ENCODE measurements at regions not wholly inside any gene's neighbourhood (a gene's known extent, or its start where the extent isn't known, plus 50 kb on each side); places are given as distances from the start of the nearest gene placed in this dataset.

DNA sequence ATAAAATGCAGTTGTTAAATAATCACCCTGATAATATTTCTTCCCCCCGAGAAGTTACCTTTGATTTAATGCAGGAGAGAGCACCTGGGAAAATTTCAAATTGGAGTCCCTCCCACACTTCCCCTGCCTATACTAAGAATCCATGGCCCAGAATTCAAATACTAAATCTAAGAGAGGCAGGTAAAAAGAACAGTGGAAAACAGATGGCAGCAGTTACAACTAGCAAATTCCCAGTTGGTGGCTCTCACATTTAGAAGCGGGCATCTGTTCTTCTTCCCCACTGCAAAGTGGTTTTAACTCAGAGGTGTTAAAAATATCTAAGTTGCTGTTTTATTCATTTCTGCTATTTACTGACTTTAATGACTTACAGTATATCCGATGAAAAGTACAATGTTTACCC is 210.4 kb upstream of the ELAVL2 start:
- no peak overlapping the region for H3K4me3 Mint-ChIP-seq
- DNase-seq (no peak), ATAC-seq (ENCODE audit: low read depth) (no peak)
- no peaks in the 10 kb centered on the region for H3K4me1 Mint-ChIP-seq
- intact Hi-C loops (cut with micrococcal nuclease), result no loop called here
- H3K9me3 Mint-ChIP-seq, result peaks cover 2% of the 10 kb centered on the region
- TF ChIP-seq, protein P1, sequence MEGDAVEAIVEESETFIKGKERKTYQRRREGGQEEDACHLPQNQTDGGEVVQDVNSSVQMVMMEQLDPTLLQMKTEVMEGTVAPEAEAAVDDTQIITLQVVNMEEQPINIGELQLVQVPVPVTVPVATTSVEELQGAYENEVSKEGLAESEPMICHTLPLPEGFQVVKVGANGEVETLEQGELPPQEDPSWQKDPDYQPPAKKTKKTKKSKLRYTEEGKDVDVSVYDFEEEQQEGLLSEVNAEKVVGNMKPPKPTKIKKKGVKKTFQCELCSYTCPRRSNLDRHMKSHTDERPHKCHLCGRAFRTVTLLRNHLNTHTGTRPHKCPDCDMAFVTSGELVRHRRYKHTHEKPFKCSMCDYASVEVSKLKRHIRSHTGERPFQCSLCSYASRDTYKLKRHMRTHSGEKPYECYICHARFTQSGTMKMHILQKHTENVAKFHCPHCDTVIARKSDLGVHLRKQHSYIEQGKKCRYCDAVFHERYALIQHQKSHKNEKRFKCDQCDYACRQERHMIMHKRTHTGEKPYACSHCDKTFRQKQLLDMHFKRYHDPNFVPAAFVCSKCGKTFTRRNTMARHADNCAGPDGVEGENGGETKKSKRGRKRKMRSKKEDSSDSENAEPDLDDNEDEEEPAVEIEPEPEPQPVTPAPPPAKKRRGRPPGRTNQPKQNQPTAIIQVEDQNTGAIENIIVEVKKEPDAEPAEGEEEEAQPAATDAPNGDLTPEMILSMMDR (IDR thresholded peaks at IDR 0.05), result no peak
- no peak overlapping the region for H3K27ac Mint-ChIP-seq
- ChIA-PET POLR2A (no interaction called here), CTCF (no interaction called here)
- no peaks in the 10 kb centered on the region for H3K36me3 Mint-ChIP-seq (ENCODE audit: low read depth)
- no peaks in the 10 kb centered on the region for H3K27me3 Mint-ChIP-seq

DNA sequence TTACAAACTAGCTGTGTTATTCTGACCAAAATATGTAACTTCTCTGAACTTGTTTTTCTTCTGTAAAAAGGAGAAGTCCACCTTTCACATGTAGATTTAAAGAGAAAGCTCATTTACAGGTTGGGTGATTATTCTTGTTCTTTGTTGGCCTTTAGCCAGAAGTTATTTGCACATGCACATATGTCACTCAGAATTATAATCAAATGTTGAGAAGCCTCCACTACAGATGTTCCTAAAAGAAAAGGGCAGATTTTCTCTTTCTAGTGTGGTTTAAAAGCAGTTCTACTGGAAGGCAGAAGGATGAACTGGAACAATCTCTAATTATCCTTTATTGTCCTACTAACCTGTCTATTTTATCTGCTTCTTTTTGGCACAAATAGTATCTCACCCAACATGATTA is 209.8 kb upstream of the ELAVL2 start:
- TF ChIP-seq, protein P1 (IDR thresholded peaks at IDR 0.05), result no peak
- ChIA-PET CTCF (no interaction called here), POLR2A (no interaction called here)
- no peak overlapping the region for H3K4me3 Mint-ChIP-seq
- DNase-seq (no peak), ATAC-seq (ENCODE audit: low read depth) (no peak)
- H3K36me3 Mint-ChIP-seq (ENCODE audit: low read depth), result no peaks in the 10 kb centered on the region
- H3K4me1 Mint-ChIP-seq, result no peaks in the 10 kb centered on the region
- intact Hi-C loops (cut with micrococcal nuclease), result no loop called here
- H3K27ac Mint-ChIP-seq, result no peak overlapping the region
- no peaks in the 10 kb centered on the region for H3K27me3 Mint-ChIP-seq
- H3K9me3 Mint-ChIP-seq, result peaks cover 2% of the 10 kb centered on the region

DNA sequence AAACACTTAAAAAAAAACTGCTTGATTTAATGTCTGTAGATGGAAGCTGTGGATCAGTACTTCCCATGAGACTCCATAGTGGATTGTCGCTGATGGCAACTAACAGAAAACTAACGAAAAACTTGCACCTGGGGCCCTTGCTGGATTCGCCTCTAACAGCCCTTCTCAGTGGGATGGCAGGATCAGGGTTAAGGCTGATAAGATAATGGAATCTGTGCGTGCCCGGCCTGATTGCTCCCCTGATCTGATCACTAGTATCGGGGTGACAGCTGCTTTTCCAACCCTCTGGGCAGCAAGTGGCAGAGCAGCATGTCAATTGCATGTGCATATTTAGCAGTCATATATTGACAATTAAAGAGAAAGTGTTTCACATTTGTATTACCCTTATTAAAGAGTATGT is 185.8 kb upstream of the ELAVL2 start:
- no peaks in the 10 kb centered on the region for H3K27me3 Mint-ChIP-seq
- POLR2A ChIA-PET, result no interaction called here
- CTCF ChIA-PET, result no interaction called here
- no peak for ATAC-seq (ENCODE audit: low read depth)
- H3K4me3 Mint-ChIP-seq, result no peak overlapping the region
- H3K4me1 Mint-ChIP-seq, result no peaks in the 10 kb centered on the region
- intact Hi-C loops (cut with micrococcal nuclease), result no loop called here
- H3K36me3 Mint-ChIP-seq (ENCODE audit: low read depth), result no peaks in the 10 kb centered on the region
- TF ChIP-seq, protein P1 (IDR thresholded peaks at IDR 0.05), result no peak
- no peak for DNase-seq
- H3K27ac Mint-ChIP-seq, result no peak overlapping the region
- peaks cover 6% of the 10 kb centered on the region for H3K9me3 Mint-ChIP-seq

DNA sequence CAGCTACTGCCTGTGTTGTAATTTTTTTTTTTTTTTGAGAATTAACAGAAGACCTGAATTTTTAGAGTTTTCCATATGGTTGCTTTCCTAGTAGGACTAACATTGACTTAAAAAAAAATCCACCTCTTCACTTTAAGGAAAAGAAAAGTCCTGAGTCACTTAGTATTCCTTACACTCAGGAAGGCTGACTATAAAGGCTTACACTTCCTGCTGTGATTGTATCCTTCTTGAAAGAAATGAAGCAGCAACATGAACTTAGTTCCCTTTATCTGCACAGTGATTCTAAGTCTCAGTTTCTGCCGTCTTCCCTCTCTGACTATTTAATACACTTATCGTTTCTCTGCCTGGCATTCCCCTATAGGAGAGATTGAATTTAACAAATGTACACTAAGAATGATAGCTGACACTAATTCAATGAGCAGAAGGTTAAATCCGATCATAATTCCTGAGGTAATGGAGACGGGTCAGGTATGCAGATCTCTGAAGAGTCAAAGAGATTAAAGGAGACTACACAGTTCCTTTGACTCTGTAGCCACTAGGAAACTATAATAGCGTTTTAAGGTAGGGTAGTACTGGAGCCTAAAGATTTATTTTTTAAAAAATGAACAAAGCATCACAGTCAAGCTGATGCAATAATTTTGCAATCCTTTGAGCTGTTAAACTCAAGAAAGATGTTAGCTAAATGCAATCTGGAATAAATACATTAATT is 185.1 kb upstream of the ELAVL2 start:
- TF ChIP-seq, protein P1 (IDR thresholded peaks at IDR 0.05), result no peak
- H3K4me3 Mint-ChIP-seq, result no peak overlapping the region
- POLR2A ChIA-PET, result no interaction called here

DNA sequence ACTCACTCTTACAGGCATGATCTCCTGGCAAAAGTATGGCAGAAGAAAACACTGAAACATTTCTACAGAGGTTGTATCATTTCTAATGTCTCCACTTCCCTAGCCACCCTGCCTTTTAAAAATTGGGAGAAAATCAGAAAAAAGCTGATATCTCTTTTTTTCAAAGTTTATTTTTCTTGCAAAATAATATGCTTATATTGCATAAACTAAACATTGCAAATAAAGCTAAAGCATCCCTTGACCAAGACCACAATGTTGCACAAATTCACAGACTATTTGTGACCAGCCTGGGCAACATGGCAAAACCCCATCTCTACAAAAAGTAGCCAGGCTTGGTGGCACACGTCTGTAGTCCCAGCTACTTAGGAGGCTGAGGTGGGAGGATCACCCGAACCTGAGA is 183.3 kb upstream of the ELAVL2 start:
- TF ChIP-seq, protein P1 (IDR thresholded peaks at IDR 0.05), result no peak
- CTCF ChIA-PET, result no interaction called here

More for the DNA sequence above, 185.1 kb upstream of the ELAVL2 start:
- ATAC-seq (ENCODE audit: low read depth) (no peak), DNase-seq (no peak)
- H3K36me3 Mint-ChIP-seq (ENCODE audit: low read depth), result no peaks in the 10 kb centered on the region
- H3K9me3 Mint-ChIP-seq, result peaks cover 6% of the 10 kb centered on the region
- intact Hi-C loops (cut with micrococcal nuclease), result no loop called here
- CTCF ChIA-PET, result no interaction called here
- H3K4me1 Mint-ChIP-seq, result no peaks in the 10 kb centered on the region
- no peaks in the 10 kb centered on the region for H3K27me3 Mint-ChIP-seq
- no peak overlapping the region for H3K27ac Mint-ChIP-seq

More for the DNA sequence above, 183.3 kb upstream of the ELAVL2 start:
- POLR2A ChIA-PET, result no interaction called here
- Mint-ChIP-seq H3K36me3 (ENCODE audit: low read depth) (no peaks in the 10 kb centered on the region), H3K27ac (no peak overlapping the region), H3K27me3 (no peaks in the 10 kb centered on the region), H3K9me3 (peaks cover 12% of the 10 kb centered on the region), H3K4me1 (no peaks in the 10 kb centered on the region), H3K4me3 (no peak overlapping the region)
- DNase-seq, result no peak
- ATAC-seq (ENCODE audit: low read depth), result no peak
- intact Hi-C loops (cut with micrococcal nuclease), result no loop called here
